HEK293 (cell line): ENCODE measurements at regions not wholly inside any gene's neighbourhood (a gene's known extent, or its start where the extent isn't known, plus 50 kb on each side); places are given as distances from the start of the nearest gene placed in this dataset.

Source experiments
- CTCF ChIP-seq: fragments of 450-650 bp; formaldehyde crosslinking; IDR thresholded peaks from 2 replicates; pipeline ENCODE4 v1.5.1; 2016; ENCODE audit warnings: missing biosample characterization, missing genetic modification characterization
- KLF16 ChIP-seq: fragments of 450-650 bp; formaldehyde crosslinking; IDR thresholded peaks from 2 replicates; pipeline ENCODE4 v1.5.1; 2017; ENCODE audit warnings: missing biosample characterization, missing genetic modification characterization
- ZBTB21 ChIP-seq: fragments of 450-650 bp; formaldehyde crosslinking; IDR thresholded peaks from 2 replicates; pipeline ENCODE4 v1.5.1; 2017; ENCODE audit warnings: missing biosample characterization, missing genetic modification characterization
- ZBTB7A ChIP-seq: fragments of 450-650 bp; formaldehyde crosslinking; IDR thresholded peaks from 2 replicates; pipeline ENCODE4 v1.5.1; 2016; ENCODE audit warnings: low read depth, missing biosample characterization, missing genetic modification characterization
- ZNF174 ChIP-seq: fragments of 450-650 bp; formaldehyde crosslinking; IDR thresholded peaks from 2 replicates; pipeline ENCODE4 v1.5.0; 2017; ENCODE audit warnings: missing biosample characterization, mild to moderate bottlenecking, missing genetic modification characterization
- ZNF501 ChIP-seq: fragments of 450-650 bp; formaldehyde crosslinking; IDR thresholded peaks from 2 replicates; pipeline ENCODE4 v1.5.1; 2016; ENCODE audit warnings: missing biosample characterization, missing genetic modification characterization
- ZNF639 ChIP-seq: fragments of 450-650 bp; formaldehyde crosslinking; IDR thresholded peaks from 2 replicates; pipeline ENCODE4 v1.5.1; 2016; ENCODE audit warnings: missing biosample characterization, missing genetic modification characterization
- ZNF692 ChIP-seq: fragments of 450-650 bp; formaldehyde crosslinking; IDR thresholded peaks from 2 replicates; pipeline ENCODE4 v1.5.1; 2016; ENCODE audit warnings: missing biosample characterization, missing genetic modification characterization

- no peak for TF ChIP-seq ZBTB7A (tag by site-specific recombination)
- no peak for TF ChIP-seq ZBTB21 (tag by site-specific recombination)
- no peak for TF ChIP-seq ZNF174
- no peak for TF ChIP-seq CTCF (tag by site-specific recombination)
- TF ChIP-seq ZNF639 = no peak
- no peak for TF ChIP-seq ZNF501 (tag by site-specific recombination)
- no peak for TF ChIP-seq KLF16 (tag by site-specific recombination)
- TF ChIP-seq ZNF692 = no peak
Observed at GRCh38 chr18:72128649-72129048, 415.5 kb downstream of the CBLN2 start.
